GM10248 (cell line): ENCODE measurements at regions not wholly inside any gene's neighbourhood (a gene's known extent, or its start where the extent isn't known, plus 50 kb on each side); places are given as distances from the start of the nearest gene placed in this dataset.
"Not testable (repeated sequence)": the region's sequence is repeated elsewhere in the genome, so short reads cannot be mapped to it uniquely, and the experiment has no call there.

ENCODE experiments used
- CTCF ChIA-PET: fragments of 300-600 bp; sonication (Branson Sonifier 250); formaldehyde crosslinking; extraction: SDS; loops from one replicate; lab custom pipeline; 2021; ENCODE audit warnings: antibody characterized with exemption; lab: Yijun Ruan, JAX
- POLR2A ChIA-PET: fragments of 350-650 bp; sonication (Branson Sonifier 250); formaldehyde crosslinking; extraction: SDS; loops from one replicate; lab custom pipeline; 2020; ENCODE audit warnings: antibody characterized with exemption; lab: Yijun Ruan, JAX
- DNase-seq: peaks from one replicate; pipeline ENCODE4 v3.0.0; 2012; ENCODE audit errors: extremely low spot score
- TF ChIP-seq, protein P1 (sequence below): IDR thresholded peaks from 2 replicates; pipeline ENCODE4 v1.5.1; 2012; ENCODE audit warnings: mild to moderate bottlenecking, low read depth; ENCODE audit errors: extremely low read depth, missing control alignments, control extremely low read depth

DNA sequence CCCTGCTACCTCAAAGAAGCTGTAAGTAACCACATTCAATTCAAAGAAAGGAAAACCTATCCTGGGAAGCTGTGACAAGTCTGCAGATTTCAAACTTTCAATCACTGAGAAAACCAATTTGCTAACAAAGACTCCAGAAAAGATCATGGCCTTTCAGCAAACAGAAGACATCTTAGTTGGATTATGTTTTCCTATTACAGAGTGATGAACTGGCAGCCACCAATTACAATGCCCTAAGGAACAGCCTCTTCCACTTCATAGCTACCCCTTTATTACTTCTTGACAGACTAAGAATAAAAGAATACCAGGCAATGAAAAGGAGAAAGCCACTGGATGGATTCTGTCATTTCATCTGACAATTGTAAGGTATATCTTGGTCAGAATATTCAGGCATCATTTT is 128.2 kb upstream of the RASEF start:
- POLR2A ChIA-PET, result no interaction called here
- CTCF ChIA-PET, result interaction anchor here (1.5 kb wide), 1 partner anchor 41 kb away, joined by 4 read pairs; no protein-coding TSS in a partner anchor

DNA sequence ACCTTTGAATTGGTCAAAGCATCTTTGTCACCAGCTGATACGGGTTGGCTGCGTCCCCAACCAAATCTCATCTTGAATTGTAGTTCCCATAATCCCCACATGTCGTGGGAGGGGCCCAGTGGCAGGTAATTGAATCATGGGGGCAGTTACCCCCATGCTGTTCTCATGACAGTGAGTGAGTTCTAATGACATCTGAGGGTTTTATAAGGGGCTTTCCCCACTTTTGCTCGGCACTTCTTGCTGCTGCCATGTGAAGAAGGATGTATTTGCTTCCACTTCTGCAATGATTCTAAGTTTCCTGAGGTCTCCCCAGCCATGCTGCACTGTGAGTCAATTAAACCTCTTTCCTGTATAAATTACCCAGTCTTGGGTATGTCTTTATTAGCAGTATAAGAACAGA is 126.1 kb upstream of the RASEF start:
- POLR2A ChIA-PET, CTCF ChIA-PET, DNase-seq: not testable (repeated sequence)

More for the DNA sequence above, 128.2 kb upstream of the RASEF start:
- TF ChIP-seq, protein P1, sequence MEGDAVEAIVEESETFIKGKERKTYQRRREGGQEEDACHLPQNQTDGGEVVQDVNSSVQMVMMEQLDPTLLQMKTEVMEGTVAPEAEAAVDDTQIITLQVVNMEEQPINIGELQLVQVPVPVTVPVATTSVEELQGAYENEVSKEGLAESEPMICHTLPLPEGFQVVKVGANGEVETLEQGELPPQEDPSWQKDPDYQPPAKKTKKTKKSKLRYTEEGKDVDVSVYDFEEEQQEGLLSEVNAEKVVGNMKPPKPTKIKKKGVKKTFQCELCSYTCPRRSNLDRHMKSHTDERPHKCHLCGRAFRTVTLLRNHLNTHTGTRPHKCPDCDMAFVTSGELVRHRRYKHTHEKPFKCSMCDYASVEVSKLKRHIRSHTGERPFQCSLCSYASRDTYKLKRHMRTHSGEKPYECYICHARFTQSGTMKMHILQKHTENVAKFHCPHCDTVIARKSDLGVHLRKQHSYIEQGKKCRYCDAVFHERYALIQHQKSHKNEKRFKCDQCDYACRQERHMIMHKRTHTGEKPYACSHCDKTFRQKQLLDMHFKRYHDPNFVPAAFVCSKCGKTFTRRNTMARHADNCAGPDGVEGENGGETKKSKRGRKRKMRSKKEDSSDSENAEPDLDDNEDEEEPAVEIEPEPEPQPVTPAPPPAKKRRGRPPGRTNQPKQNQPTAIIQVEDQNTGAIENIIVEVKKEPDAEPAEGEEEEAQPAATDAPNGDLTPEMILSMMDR, result no peak
- no peak for DNase-seq

DNA sequence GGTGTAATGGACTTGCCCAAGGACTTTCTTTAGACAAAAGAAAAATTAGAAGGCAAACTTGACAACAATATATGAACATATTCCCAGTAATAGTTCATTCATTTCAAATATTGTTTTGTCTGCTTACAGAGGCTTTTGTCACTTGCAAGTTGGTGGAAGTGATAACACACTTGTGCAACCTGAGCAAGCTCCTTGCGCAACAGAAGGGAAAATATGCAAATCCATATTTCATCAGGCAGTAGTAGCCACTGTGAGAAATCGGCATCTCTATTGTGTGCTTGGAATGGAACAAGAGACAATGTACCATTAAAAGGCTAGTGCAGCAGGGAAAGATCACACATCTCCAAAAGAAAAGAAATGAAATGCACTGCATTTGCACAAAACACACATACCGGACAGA is 125.3 kb upstream of the RASEF start:
- ChIA-PET CTCF (no interaction called here), POLR2A (no interaction called here)
- DNase-seq, result no peak
- TF ChIP-seq, protein P1, result no peak

DNA sequence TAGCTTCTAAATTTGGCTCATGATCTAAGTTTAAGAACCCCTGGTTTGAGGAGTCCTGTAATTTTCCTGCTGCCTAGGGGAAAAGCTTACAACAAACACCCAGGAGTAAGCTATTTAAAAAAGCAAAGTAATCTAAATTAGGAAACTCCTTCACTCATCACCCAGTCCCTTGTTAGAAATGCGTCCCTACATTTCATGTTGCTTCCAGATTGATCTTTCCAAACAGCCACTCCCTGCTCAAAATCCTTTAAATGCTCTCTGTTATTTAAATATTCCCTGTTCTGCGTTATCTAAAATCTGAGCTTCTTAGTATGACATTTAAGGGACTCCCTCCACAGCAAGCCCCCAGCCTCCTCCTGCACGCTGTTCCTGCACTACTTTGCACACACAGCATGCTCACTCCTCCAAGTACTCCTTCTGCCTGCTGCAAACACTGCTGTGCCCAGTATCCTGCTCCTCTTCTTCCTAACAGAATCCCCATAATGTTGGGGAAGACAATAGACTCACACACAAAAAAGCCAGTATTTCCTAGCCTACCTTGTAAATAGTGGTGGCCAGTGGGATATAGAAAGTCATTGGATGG is 123.3 kb upstream of the RASEF start:
- TF ChIP-seq, protein P1, result no peak
- DNase-seq, result no peak
- POLR2A ChIA-PET, result no interaction called here
- CTCF ChIA-PET, result interaction anchor here (1.2 kb wide), 1 partner anchor 11 kb away, joined by 3 read pairs; no protein-coding TSS in a partner anchor

DNA sequence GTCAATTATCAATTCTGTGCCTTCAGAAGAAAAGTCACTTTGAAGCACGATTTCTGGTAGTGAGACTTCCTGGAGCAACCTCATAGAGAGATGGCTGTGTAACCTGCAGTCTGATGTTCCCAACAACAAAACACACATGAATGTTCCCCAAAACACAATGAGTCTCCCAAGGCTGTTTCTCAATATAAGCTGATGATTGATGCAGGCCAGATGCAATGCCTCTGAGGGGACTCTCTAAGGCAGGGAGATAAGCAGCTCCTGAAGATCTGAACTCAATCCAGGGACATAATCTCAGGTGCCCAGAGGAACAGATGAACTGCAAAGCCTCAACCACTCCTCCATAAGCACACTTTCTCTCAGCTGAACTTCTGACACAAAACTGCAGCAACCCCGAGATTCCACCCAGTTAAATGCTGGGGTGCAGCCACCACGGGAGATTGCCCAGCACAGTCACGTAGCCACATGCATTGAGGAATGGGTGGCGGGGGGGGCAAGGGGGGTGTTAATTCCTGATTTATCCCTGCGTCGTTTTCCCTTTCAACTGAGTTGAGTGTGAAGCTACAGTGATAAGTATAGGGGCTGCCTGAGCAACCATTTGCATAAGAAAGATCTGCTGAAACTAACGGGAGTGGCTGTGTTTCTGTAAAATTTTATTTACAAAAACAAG is 122.7 kb upstream of the RASEF start:
- ChIA-PET POLR2A (no interaction called here), CTCF (interaction anchor here (1.2 kb wide), 1 partner anchor 12 kb away, joined by 3 read pairs; no protein-coding TSS in a partner anchor)
- DNase-seq, result no peak
- TF ChIP-seq, protein P1, result no peak

DNA sequence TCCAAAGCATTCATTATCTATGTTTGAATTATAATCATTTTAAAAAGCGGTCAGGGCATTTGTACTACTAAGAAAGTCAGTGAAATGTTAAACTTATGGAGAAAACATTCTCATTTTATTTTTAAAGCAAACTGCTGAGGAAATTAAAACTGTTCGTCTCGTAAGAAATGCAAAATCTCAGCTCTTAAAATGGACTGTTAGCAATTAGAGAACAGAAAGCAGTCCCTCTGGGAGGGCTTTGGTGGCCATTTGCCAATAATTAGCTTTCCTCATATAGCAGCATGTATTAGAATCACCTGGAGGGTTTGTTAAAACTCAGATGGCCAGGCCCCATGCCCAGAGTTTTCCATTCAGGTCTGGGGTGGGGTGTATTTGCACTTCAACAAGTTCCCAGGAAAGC is 120.7 kb upstream of the RASEF start:
- DNase-seq, result no peak
- TF ChIP-seq, protein P1, result no peak
- CTCF ChIA-PET, result no interaction called here
- POLR2A ChIA-PET, result no interaction called here

DNA sequence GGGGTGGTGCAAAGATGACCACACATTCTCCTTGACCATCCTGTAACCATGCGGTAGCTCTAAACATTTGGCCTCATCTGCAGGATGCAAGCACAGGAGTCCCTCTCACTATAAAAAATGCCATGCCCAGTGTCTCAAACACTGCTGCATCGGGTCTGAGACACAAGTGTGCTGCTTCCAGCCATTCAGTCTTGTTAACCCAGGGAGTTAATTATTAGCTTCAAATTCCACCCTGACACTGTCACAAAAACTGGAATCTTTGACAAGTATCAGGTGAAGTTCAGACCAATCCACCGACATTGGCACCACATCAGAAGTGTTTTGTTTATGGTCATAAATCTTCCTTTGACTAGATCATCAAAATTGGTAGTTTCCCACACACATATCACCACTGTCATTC is 119.1 kb upstream of the RASEF start:
- DNase-seq, result no peak
- TF ChIP-seq, protein P1, result no peak
- POLR2A ChIA-PET, result no interaction called here
- CTCF ChIA-PET, result no interaction called here
